GM18873 (cell line): ENCODE measurements at regions not wholly inside any gene's neighbourhood (a gene's known extent, or its start where the extent isn't known, plus 50 kb on each side); places are given as distances from the start of the nearest gene placed in this dataset.

Experiments used
- ATAC-seq: cut with Tn5 transposase; IDR thresholded peaks from one replicate; pipeline ENCODE4 v1.9.1; 2021; ENCODE audit warnings: mild to moderate bottlenecking, moderate library complexity, moderate number of reproducible peaks; ENCODE audit not compliant: unreplicated experiment, low FRiP score

- no peak for ATAC-seq
Measured at GRCh38 chr15:62431008-62431797, 266.1 kb upstream of the C2CD4B start.

GRCh38 chr15:62431817-62432216 lies 266.7 kb upstream of the C2CD4B start:
- no peak for ATAC-seq

- ATAC-seq, result no peak
Measured at GRCh38 chr15:62432702-62433398, 267.8 kb upstream of the C2CD4B start.

- ATAC-seq, result no peak
Measured at GRCh38 chr15:62436235-62436634, 271.1 kb upstream of the C2CD4B start.

GRCh38 chr15:62437753-62438152 lies 272.7 kb upstream of the C2CD4B start:
- no peak for ATAC-seq

- ATAC-seq, result no peak
Measured at GRCh38 chr15:62439543-62440016, 274.5 kb upstream of the C2CD4B start.

GRCh38 chr15:62440362-62441105 lies 275.4 kb upstream of the C2CD4B start:
- no peak for ATAC-seq

- no peak for ATAC-seq
Measured at GRCh38 chr15:62444104-62445022, 279.3 kb upstream of the C2CD4B start.

- no peak for ATAC-seq
Measured at GRCh38 chr15:62445244-62445643, 280.2 kb upstream of the C2CD4B start.

GRCh38 chr15:62446984-62447383 lies 281.9 kb upstream of the C2CD4B start:
- ATAC-seq, result no peak

- ATAC-seq, result no peak
Measured at GRCh38 chr15:62447742-62448141, 282.7 kb upstream of the C2CD4B start.

GRCh38 chr15:62449638-62450037 lies 284.6 kb upstream of the C2CD4B start:
- ATAC-seq, result no peak

GRCh38 chr15:62450061-62450460 lies 285.0 kb upstream of the C2CD4B start:
- ATAC-seq, result no peak

- no peak for ATAC-seq
Measured at GRCh38 chr15:62452026-62452425, 286.9 kb upstream of the C2CD4B start.

- no peak for ATAC-seq
Measured at GRCh38 chr15:62452667-62453066, 287.6 kb upstream of the C2CD4B start.

- no peak for ATAC-seq
Measured at GRCh38 chr15:62453375-62453774, 288.3 kb upstream of the C2CD4B start.

GRCh38 chr15:62453981-62454380 lies 288.9 kb upstream of the C2CD4B start:
- no peak for ATAC-seq

GRCh38 chr15:62454567-62455172 lies 289.6 kb upstream of the C2CD4B start:
- ATAC-seq, result no peak

- no peak for ATAC-seq
Measured at GRCh38 chr15:62455441-62455921, 290.4 kb upstream of the C2CD4B start.
